AG04449 (cell line): ENCODE measurements at regions not wholly inside any gene's neighbourhood (a gene's known extent, or its start where the extent isn't known, plus 50 kb on each side); places are given as distances from the start of the nearest gene placed in this dataset.

Experiments
- CTCF ChIA-PET: fragments of 350-600 bp; formaldehyde crosslinking; extraction: SDS; loops from one replicate; lab custom pipeline; 2021; ENCODE audit warnings: antibody characterized with exemption; lab: Yijun Ruan, JAX
- POLR2A ChIA-PET: fragments of 400-600, 350-600 bp; formaldehyde crosslinking; extraction: SDS; loops from one replicate; lab custom pipeline; 2020; ENCODE audit warnings: antibody characterized with exemption, inconsistent platforms; lab: Yijun Ruan, JAX
- DNase-seq: peaks from one replicate; pipeline ENCODE4 v3.0.0-alpha.2; 2010; ENCODE audit warnings: low read depth, low spot score
- H3K4me3 ChIP-seq: 2 replicates; pipeline ENCODE4 v1.5.1; 2011; ENCODE audit warnings: low read depth, mild to moderate bottlenecking, control low read depth, low read length
- CTCF ChIP-seq: IDR thresholded peaks from one replicate; pipeline ENCODE4 v1.5.1; 2011; ENCODE audit warnings: mild to moderate bottlenecking, moderate library complexity, low read length, control low read depth, inconsistent platforms; ENCODE audit not compliant: insufficient read depth; ENCODE audit errors: missing control alignments

- ChIA-PET CTCF (no interaction called here), POLR2A (no interaction called here)
- TF ChIP-seq CTCF = no peak
Measured at GRCh38 chr20:11738852-11739251, 178.8 kb upstream of the BTBD3 start.

GRCh38 chr20:11740975-11741374 is 176.7 kb upstream of the BTBD3 start:
- POLR2A ChIA-PET = no interaction called here
- DNase-seq = no peak
- CTCF ChIA-PET = no interaction called here
- TF ChIP-seq CTCF = no peak
- H3K4me3 ChIP-seq = no peak overlapping the region

More at GRCh38 chr20:11738852-11739251, 178.8 kb upstream of the BTBD3 start:
- no peak for DNase-seq
- no peak overlapping the region for H3K4me3 ChIP-seq

- ChIA-PET CTCF (no interaction called here), POLR2A (no interaction called here)
- no peak for DNase-seq
- no peak overlapping the region for H3K4me3 ChIP-seq
- TF ChIP-seq CTCF = no peak
Measured at GRCh38 chr20:11745145-11745544, 172.5 kb upstream of the BTBD3 start.

GRCh38 chr20:11748436-11748835 is 169.3 kb upstream of the BTBD3 start:
- TF ChIP-seq CTCF = no peak
- no peak overlapping the region for H3K4me3 ChIP-seq
- ChIA-PET POLR2A (no interaction called here), CTCF (no interaction called here)
- DNase-seq = no peak

- no peak for DNase-seq
- CTCF ChIA-PET = no interaction called here
- TF ChIP-seq CTCF = no peak
- POLR2A ChIA-PET = no interaction called here
- H3K4me3 ChIP-seq = no peak overlapping the region
Measured at GRCh38 chr20:11752336-11752735, 165.4 kb upstream of the BTBD3 start.

- CTCF ChIA-PET = no interaction called here
- H3K4me3 ChIP-seq = no peak overlapping the region
- DNase-seq = no peak
- POLR2A ChIA-PET = no interaction called here
- no peak for TF ChIP-seq CTCF
Measured at GRCh38 chr20:11753155-11753554, 164.5 kb upstream of the BTBD3 start.
